ENCODE measurements at regions not wholly inside any gene's neighbourhood (a gene's known extent, or its start where the extent isn't known, plus 50 kb on each side); places are given as distances from the start of the nearest gene placed in this dataset.
A peak's percentile ranks its signal among the peaks of the same experiment; 100 is the strongest.

GRCh38 chr4:137676357-137676998 lies 144.2 kb upstream of the PCDH18 start:
- Histone ChIP-seq H3K4me1 (no peaks in the 10 kb centered on the region), H3K9me3 (no peaks in the 10 kb centered on the region), H3K36me3 (no peaks in the 10 kb centered on the region), H3K27ac (no peak overlapping the region), H3K4me3 (no peak overlapping the region), H3K27me3 (no peaks in the 10 kb centered on the region)
- no peak for ATAC-seq (ENCODE audit: low FRiP score in 2 of 2)
- no peak for DNase-seq
- 73 to 90% methylated on average over 1 of the region's 1 CpG for WGBS, 2 donors
- no peak for TF ChIP-seq EP300 (IDR thresholded peaks at IDR 0.05)

GRCh38 chr4:137674066-137674465 lies 141.8 kb upstream of the PCDH18 start:
- TF ChIP-seq, protein P1, sequence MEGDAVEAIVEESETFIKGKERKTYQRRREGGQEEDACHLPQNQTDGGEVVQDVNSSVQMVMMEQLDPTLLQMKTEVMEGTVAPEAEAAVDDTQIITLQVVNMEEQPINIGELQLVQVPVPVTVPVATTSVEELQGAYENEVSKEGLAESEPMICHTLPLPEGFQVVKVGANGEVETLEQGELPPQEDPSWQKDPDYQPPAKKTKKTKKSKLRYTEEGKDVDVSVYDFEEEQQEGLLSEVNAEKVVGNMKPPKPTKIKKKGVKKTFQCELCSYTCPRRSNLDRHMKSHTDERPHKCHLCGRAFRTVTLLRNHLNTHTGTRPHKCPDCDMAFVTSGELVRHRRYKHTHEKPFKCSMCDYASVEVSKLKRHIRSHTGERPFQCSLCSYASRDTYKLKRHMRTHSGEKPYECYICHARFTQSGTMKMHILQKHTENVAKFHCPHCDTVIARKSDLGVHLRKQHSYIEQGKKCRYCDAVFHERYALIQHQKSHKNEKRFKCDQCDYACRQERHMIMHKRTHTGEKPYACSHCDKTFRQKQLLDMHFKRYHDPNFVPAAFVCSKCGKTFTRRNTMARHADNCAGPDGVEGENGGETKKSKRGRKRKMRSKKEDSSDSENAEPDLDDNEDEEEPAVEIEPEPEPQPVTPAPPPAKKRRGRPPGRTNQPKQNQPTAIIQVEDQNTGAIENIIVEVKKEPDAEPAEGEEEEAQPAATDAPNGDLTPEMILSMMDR (IDR thresholded peaks at IDR 0.05): no peak
- no peak for TF ChIP-seq POLR2A (IDR thresholded peaks at IDR 0.05)
- no peak for TF ChIP-seq EP300 (IDR thresholded peaks at IDR 0.05)
- TF ChIP-seq POLR2AphosphoS5 (IDR thresholded peaks at IDR 0.05): no peak
- ATAC-seq (ENCODE audit: low FRiP score in 2 of 2) (no peak), DNase-seq (no peak)
- Histone ChIP-seq H3K4me1 (no peaks in the 10 kb centered on the region), H3K36me3 (no peaks in the 10 kb centered on the region), H3K9me3 (no peaks in the 10 kb centered on the region), H3K4me3 (no peak overlapping the region), H3K27me3 (no peaks in the 10 kb centered on the region), H3K27ac (no peak overlapping the region)
- WGBS, 2 donors: 81 to 83% methylated on average over 2 of the region's 2 CpGs

- no peak for DNase-seq
Measured at GRCh38 chr4:137668885-137669545, 136.7 kb upstream of the PCDH18 start.

DNA sequence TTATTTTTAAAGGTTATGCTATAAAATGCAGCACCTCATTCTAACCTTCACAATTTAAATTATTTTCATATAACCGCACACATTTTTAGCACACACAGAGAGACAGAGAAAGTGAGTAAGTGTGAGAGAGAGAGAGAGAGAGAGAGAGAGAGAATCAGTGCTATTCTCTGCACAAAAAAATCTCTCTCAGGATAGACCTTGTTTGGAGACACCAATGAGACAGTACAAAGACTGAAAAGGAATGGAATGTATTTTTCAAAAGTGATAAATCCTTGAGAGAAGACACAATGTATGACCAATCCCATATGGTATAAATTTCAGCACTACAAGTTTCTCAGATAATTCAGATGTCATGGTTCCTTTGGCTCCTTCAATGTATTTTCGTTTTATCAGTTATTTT lies 132.1 kb upstream of the PCDH18 start:
- TF ChIP-seq POLR2A (IDR thresholded peaks at IDR 0.05): no peak
- TF ChIP-seq, protein P1 (IDR thresholded peaks at IDR 0.05): no peak
- TF ChIP-seq POLR2AphosphoS5 (IDR thresholded peaks at IDR 0.05): no peak
- TF ChIP-seq EP300 (IDR thresholded peaks at IDR 0.05): no peak
- Histone ChIP-seq H3K27me3 (no peaks in the 10 kb centered on the region), H3K36me3 (no peaks in the 10 kb centered on the region), H3K4me1 (peaks cover 0 to 9% (median 4%) of the 10 kb centered on the region in 4 donors), H3K4me3 (no peak overlapping the region), H3K27ac (peak overlapping the region in 2 of 4 donors; percentile 7 to 31), H3K9me3 (no peaks in the 10 kb centered on the region)
- 64 to 76% methylated on average over 2 of the region's 2 CpGs for WGBS, 2 donors
- DNase-seq: no peak
- no peak for ATAC-seq (ENCODE audit: low FRiP score in 2 of 2)

More at GRCh38 chr4:137668885-137669545, 136.7 kb upstream of the PCDH18 start:
- TF ChIP-seq POLR2AphosphoS5 (IDR thresholded peaks at IDR 0.05) (no peak), EP300 (IDR thresholded peaks at IDR 0.05) (no peak), POLR2A (IDR thresholded peaks at IDR 0.05) (no peak)
- TF ChIP-seq, protein P1 (IDR thresholded peaks at IDR 0.05): no peak
- Histone ChIP-seq H3K27me3 (no peaks in the 10 kb centered on the region), H3K4me1 (peaks cover 0 to 6% (median 2%) of the 10 kb centered on the region in 4 donors), H3K9me3 (no peaks in the 10 kb centered on the region), H3K36me3 (no peaks in the 10 kb centered on the region), H3K27ac (no peak overlapping the region), H3K4me3 (no peak overlapping the region)
- no peak for ATAC-seq (ENCODE audit: low FRiP score in 2 of 2)

- TF ChIP-seq POLR2AphosphoS5 (IDR thresholded peaks at IDR 0.05) (no peak), EP300 (IDR thresholded peaks at IDR 0.05) (no peak), POLR2A (IDR thresholded peaks at IDR 0.05) (no peak)
- TF ChIP-seq, protein P1 (IDR thresholded peaks at IDR 0.05): no peak
- peaks cover 0 to 9% (median 4%) of the 10 kb centered on the region in 4 donors for H3K4me1 ChIP-seq
- no peaks in the 10 kb centered on the region for H3K36me3 ChIP-seq
- H3K27ac ChIP-seq: peak overlapping the region in 2 of 4 donors; percentile 7 to 31
- H3K27me3 ChIP-seq: no peaks in the 10 kb centered on the region
- WGBS, 2 donors: 0% methylated on average over 1 of the region's 1 CpG
- DNase-seq (no peak), ATAC-seq (ENCODE audit: low FRiP score in 2 of 2) (no peak)
- H3K9me3 ChIP-seq: no peaks in the 10 kb centered on the region
- no peak overlapping the region for H3K4me3 ChIP-seq
Measured at GRCh38 chr4:137664046-137664387, 131.7 kb upstream of the PCDH18 start.

Data from upper lobe of left lung (tissue), 6 donors.